Cardiac muscle cell (in vitro differentiated cells and primary cell): ENCODE measurements at regions not wholly inside any gene's neighbourhood (a gene's known extent, or its start where the extent isn't known, plus 50 kb on each side); places are given as distances from the start of the nearest gene placed in this dataset.

Source experiments
- DNase-seq, 2 donors: peaks; one replicate each; pipeline versions ENCODE4 v3.0.0 to v3.0.0-alpha.2; 2010 to 2017; ENCODE audit warnings: low read depth in 1 of 2, low spot score in 1 of 2
- H3K27ac ChIP-seq: fragments of 200-600 bp; sonication (generic); 2 replicates; pipeline ENCODE4 v1.5.1; 2016
- H3K27me3 ChIP-seq: fragments of 200-600 bp; sonication (generic); 2 replicates; pipeline ENCODE4 v1.6.0; 2016; ENCODE audit warnings: control low read depth
- H3K36me3 ChIP-seq: fragments of 200-600 bp; sonication (generic); 2 replicates; pipeline ENCODE4 v1.5.1; 2016; ENCODE audit warnings: control low read depth
- H3K4me1 ChIP-seq: fragments of 200-600 bp; sonication (generic); 2 replicates; pipeline ENCODE4 v1.8.1; 2017; ENCODE audit warnings: low read depth, mild to moderate bottlenecking, mixed run types
- H3K4me3 ChIP-seq: fragments of 200-600 bp; sonication (generic); 2 replicates; pipeline ENCODE4 v1.5.1; 2016; ENCODE audit warnings: mild to moderate bottlenecking
- H3K9me3 ChIP-seq: fragments of 200-600 bp; sonication (generic); 2 replicates; pipeline ENCODE4 v1.5.1; 2017; ENCODE audit warnings: low read depth, mild to moderate bottlenecking, control low read depth
- TF ChIP-seq, protein P1 (sequence below): IDR thresholded peaks from 2 replicates; pipeline ENCODE4 v1.5.1; 2012; ENCODE audit warnings: low read depth, mild to moderate bottlenecking, low read length

- H3K4me3 ChIP-seq: no peak overlapping the region
- DNase-seq: no peak
- H3K9me3 ChIP-seq: no peaks in the 10 kb centered on the region
- H3K36me3 ChIP-seq: no peaks in the 10 kb centered on the region
- TF ChIP-seq, protein P1, sequence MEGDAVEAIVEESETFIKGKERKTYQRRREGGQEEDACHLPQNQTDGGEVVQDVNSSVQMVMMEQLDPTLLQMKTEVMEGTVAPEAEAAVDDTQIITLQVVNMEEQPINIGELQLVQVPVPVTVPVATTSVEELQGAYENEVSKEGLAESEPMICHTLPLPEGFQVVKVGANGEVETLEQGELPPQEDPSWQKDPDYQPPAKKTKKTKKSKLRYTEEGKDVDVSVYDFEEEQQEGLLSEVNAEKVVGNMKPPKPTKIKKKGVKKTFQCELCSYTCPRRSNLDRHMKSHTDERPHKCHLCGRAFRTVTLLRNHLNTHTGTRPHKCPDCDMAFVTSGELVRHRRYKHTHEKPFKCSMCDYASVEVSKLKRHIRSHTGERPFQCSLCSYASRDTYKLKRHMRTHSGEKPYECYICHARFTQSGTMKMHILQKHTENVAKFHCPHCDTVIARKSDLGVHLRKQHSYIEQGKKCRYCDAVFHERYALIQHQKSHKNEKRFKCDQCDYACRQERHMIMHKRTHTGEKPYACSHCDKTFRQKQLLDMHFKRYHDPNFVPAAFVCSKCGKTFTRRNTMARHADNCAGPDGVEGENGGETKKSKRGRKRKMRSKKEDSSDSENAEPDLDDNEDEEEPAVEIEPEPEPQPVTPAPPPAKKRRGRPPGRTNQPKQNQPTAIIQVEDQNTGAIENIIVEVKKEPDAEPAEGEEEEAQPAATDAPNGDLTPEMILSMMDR: no peak
- H3K4me1 ChIP-seq: no peaks in the 10 kb centered on the region
- H3K27ac ChIP-seq: no peak overlapping the region
- no peaks in the 10 kb centered on the region for H3K27me3 ChIP-seq
Observed at GRCh38 chr1:72547412-72547811, 265.1 kb upstream of the NEGR1 start.

GRCh38 chr1:72540674-72541073 is 258.3 kb upstream of the NEGR1 start:
- TF ChIP-seq, protein P1: no peak
- no peaks in the 10 kb centered on the region for H3K36me3 ChIP-seq
- no peak overlapping the region for H3K4me3 ChIP-seq
- H3K4me1 ChIP-seq: no peaks in the 10 kb centered on the region
- no peaks in the 10 kb centered on the region for H3K9me3 ChIP-seq
- H3K27ac ChIP-seq: no peak overlapping the region
- H3K27me3 ChIP-seq: no peaks in the 10 kb centered on the region
- DNase-seq: no peak

DNA sequence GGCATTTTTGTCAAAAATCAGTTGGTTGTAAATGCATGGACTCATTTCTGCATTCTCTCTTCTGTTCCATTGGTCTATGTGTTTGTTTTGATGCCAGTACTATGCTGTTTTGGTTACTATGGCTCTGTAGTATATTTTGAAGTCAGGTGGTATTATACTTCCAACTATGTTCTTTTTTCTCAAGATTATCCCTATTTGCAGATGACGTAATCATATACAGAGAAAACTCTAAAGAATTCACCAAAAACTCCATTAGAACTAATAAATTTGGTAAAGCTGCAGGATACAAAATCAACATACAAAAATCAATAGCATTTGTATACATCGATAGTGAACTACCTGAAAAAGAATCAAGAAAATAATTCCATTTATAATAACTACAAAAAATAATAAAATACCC is 253.1 kb upstream of the NEGR1 start:
- Histone ChIP-seq H3K9me3 (no peaks in the 10 kb centered on the region), H3K4me3 (no peak overlapping the region), H3K27ac (no peak overlapping the region), H3K4me1 (no peaks in the 10 kb centered on the region), H3K36me3 (no peaks in the 10 kb centered on the region), H3K27me3 (no peaks in the 10 kb centered on the region)
- no peak for DNase-seq
- TF ChIP-seq, protein P1: no peak

GRCh38 chr1:72530646-72531045 is 248.3 kb upstream of the NEGR1 start:
- H3K4me3 ChIP-seq: no peak overlapping the region
- TF ChIP-seq, protein P1: no peak
- H3K36me3 ChIP-seq: no peaks in the 10 kb centered on the region
- H3K4me1 ChIP-seq: no peaks in the 10 kb centered on the region
- no peak overlapping the region for H3K27ac ChIP-seq
- DNase-seq: no peak
- no peaks in the 10 kb centered on the region for H3K27me3 ChIP-seq
- H3K9me3 ChIP-seq: no peaks in the 10 kb centered on the region

GRCh38 chr1:72526926-72527325 is 244.6 kb upstream of the NEGR1 start:
- no peak overlapping the region for H3K27ac ChIP-seq
- no peaks in the 10 kb centered on the region for H3K4me1 ChIP-seq
- no peaks in the 10 kb centered on the region for H3K9me3 ChIP-seq
- TF ChIP-seq, protein P1: no peak
- H3K27me3 ChIP-seq: no peaks in the 10 kb centered on the region
- H3K36me3 ChIP-seq: no peaks in the 10 kb centered on the region
- H3K4me3 ChIP-seq: no peak overlapping the region
- DNase-seq: peak in 1 of 2 donors; percentile 40

DNA sequence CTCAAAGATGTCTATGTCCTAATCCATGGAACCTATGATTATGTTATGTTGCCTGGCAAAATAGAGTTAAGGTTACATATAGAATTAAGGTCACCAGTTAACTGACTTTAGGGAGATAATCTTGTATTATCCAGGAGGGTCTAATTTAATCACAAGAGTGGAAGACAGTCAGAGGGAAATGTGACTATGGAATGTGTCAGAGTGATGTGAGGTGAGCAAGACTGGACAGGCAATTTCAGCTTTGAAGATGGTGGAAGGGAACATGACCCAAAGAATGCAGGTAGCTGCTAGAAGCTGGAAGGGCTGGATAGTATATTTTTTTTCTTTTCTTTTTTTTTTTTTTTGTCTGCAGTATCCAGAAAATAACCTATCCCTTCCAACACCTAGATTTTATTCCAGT is 241.7 kb upstream of the NEGR1 start:
- TF ChIP-seq, protein P1: no peak
- Histone ChIP-seq H3K4me1 (no peaks in the 10 kb centered on the region), H3K27me3 (no peaks in the 10 kb centered on the region), H3K27ac (no peak overlapping the region), H3K9me3 (no peaks in the 10 kb centered on the region), H3K36me3 (no peaks in the 10 kb centered on the region), H3K4me3 (no peak overlapping the region)
- no peak for DNase-seq
